ENCODE measurements at regions not wholly inside any gene's neighbourhood (a gene's known extent, or its start where the extent isn't known, plus 50 kb on each side); places are given as distances from the start of the nearest gene placed in this dataset.

- ATAC-seq (no peak), DNase-seq (no peak)
- Histone ChIP-seq H3K9me3 (no peaks in the 10 kb centered on the region), H3K36me3 (ENCODE audit: insufficient read depth in 1 of 2, low read depth in 1 of 2) (no peaks in the 10 kb centered on the region), H3K27me3 (ENCODE audit: insufficient read depth in 3 of 3, low read length in 2 of 3) (no peaks in the 10 kb centered on the region), H3K27ac (no peak overlapping the region), H3K4me1 (no peaks in the 10 kb centered on the region), H3K4me3 (no peak overlapping the region)
- intact Hi-C loops (cut with DNase I), result no loop called here
- no peak for TF ChIP-seq CTCF (IDR thresholded peaks at IDR 0.05)
- WGBS, 3 donors, result 94 to 96% (median 94%) methylated on average over 6 of the region's 6 CpGs
Observed at GRCh38 chr2:57465067-57465466, 581.5 kb upstream of the VRK2 start.

- H3K27me3 ChIP-seq (ENCODE audit: insufficient read depth in 3 of 3, low read length in 2 of 3), result no peaks in the 10 kb centered on the region
- DNase-seq (no peak), ATAC-seq (no peak)
- H3K36me3 ChIP-seq (ENCODE audit: insufficient read depth in 1 of 2, low read depth in 1 of 2), result no peaks in the 10 kb centered on the region
- no peak for TF ChIP-seq CTCF (IDR thresholded peaks at IDR 0.05)
- WGBS, 3 donors, result 69 to 78% (median 74%) methylated on average over 2 of the region's 2 CpGs
- no peaks in the 10 kb centered on the region for H3K4me1 ChIP-seq
- no peak overlapping the region for H3K27ac ChIP-seq
- intact Hi-C loops (cut with DNase I), result no loop called here
- no peaks in the 10 kb centered on the region for H3K9me3 ChIP-seq
- H3K4me3 ChIP-seq, result no peak overlapping the region
Observed at GRCh38 chr2:57465967-57466366, 580.6 kb upstream of the VRK2 start.

- H3K27ac ChIP-seq, result no peak overlapping the region
- no peak for ATAC-seq
Observed at GRCh38 chr2:57475391-57475790, 571.2 kb upstream of the VRK2 start.

GRCh38 chr2:57479981-57480380 lies 566.6 kb upstream of the VRK2 start:
- Histone ChIP-seq H3K36me3 (ENCODE audit: insufficient read depth in 1 of 2, low read depth in 1 of 2) (no peaks in the 10 kb centered on the region), H3K4me1 (peaks cover 5% of the 10 kb centered on the region), H3K27ac (no peak overlapping the region), H3K4me3 (no peak overlapping the region), H3K9me3 (no peaks in the 10 kb centered on the region), H3K27me3 (ENCODE audit: insufficient read depth in 3 of 3, low read length in 2 of 3) (no peaks in the 10 kb centered on the region)
- intact Hi-C loops (cut with DNase I), result no loop called here
- no peak for TF ChIP-seq CTCF (IDR thresholded peaks at IDR 0.05)
- DNase-seq, result no peak
- WGBS, 3 donors, result 82 to 96% (median 84%) methylated on average over 1 of the region's 1 CpG
- no peak for ATAC-seq

More at GRCh38 chr2:57475391-57475790, 571.2 kb upstream of the VRK2 start:
- TF ChIP-seq CTCF (IDR thresholded peaks at IDR 0.05), result no peak
- Histone ChIP-seq H3K9me3 (no peaks in the 10 kb centered on the region), H3K36me3 (ENCODE audit: insufficient read depth in 1 of 2, low read depth in 1 of 2) (no peaks in the 10 kb centered on the region), H3K4me1 (peaks cover 5% of the 10 kb centered on the region), H3K4me3 (no peak overlapping the region), H3K27me3 (ENCODE audit: insufficient read depth in 3 of 3, low read length in 2 of 3) (no peaks in the 10 kb centered on the region)
- 73 to 81% (median 76%) methylated on average over 3 of the region's 3 CpGs for WGBS, 3 donors
- DNase-seq, result no peak
- intact Hi-C loops (cut with DNase I), result no loop called here

GRCh38 chr2:57488061-57488460 lies 558.5 kb upstream of the VRK2 start:
- DNase-seq (no peak), ATAC-seq (no peak)
- no peaks in the 10 kb centered on the region for H3K36me3 ChIP-seq (ENCODE audit: insufficient read depth in 1 of 2, low read depth in 1 of 2)
- TF ChIP-seq CTCF (IDR thresholded peaks at IDR 0.05), result no peak
- no peaks in the 10 kb centered on the region for H3K9me3 ChIP-seq
- intact Hi-C loops (cut with DNase I), result no loop called here
- H3K27me3 ChIP-seq (ENCODE audit: insufficient read depth in 3 of 3, low read length in 2 of 3), result no peaks in the 10 kb centered on the region
- no peaks in the 10 kb centered on the region for H3K4me1 ChIP-seq
- no peak overlapping the region for H3K27ac ChIP-seq
- H3K4me3 ChIP-seq, result no peak overlapping the region
